Inflammatory macrophage treated with lipopolysaccharide for 4 hours (primary cell): ENCODE measurements at regions not wholly inside any gene's neighbourhood (a gene's known extent, or its start where the extent isn't known, plus 50 kb on each side); places are given as distances from the start of the nearest gene placed in this dataset.

Experiments
- DNase-seq: peaks from one replicate; pipeline ENCODE4 v3.0.0-alpha.2; 2020

GRCh38 chr6:104572901-104573300 is 286.8 kb downstream of the HACE1 start:
- no peak for DNase-seq

DNA sequence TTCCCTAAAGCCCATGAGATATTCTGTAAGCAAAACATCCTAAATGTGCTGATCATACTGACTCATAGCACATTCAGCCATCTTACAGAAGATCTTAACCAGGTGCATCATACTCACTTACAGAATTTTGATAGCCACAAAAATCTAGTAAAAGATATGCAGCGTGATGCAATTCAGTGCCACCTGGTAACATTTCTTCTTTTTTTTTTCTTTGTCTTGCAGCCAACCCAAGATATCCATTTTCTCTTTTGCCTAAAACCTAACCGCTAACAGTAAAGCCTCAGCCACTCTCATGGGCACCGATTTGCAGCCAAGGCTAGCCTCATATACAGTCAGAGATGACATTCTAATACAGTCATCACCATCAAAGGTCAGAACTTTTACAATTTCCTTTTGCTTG is 293.3 kb downstream of the HACE1 start:
- DNase-seq = no peak

DNA sequence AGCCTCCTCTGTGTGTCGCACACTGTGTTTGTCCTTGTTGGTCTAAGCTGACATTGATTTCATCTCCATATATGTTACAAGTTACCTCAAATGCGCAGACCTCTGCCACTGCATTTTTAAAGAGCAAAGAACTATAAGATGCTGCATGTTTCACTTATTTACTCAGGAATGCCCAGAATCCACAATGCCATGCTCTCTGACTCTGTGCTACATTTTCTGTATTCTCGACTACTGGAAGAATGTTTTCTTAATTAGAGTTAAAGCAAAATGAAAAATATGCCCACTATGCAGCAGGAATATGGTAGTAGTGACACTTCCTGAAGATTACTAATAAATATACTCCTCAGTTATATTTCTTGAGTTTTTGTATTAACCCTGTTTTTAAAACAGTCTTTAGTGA is 296.4 kb downstream of the HACE1 start:
- no peak for DNase-seq

GRCh38 chr6:104559435-104560202 is 300.1 kb downstream of the HACE1 start:
- DNase-seq = no peak

DNA sequence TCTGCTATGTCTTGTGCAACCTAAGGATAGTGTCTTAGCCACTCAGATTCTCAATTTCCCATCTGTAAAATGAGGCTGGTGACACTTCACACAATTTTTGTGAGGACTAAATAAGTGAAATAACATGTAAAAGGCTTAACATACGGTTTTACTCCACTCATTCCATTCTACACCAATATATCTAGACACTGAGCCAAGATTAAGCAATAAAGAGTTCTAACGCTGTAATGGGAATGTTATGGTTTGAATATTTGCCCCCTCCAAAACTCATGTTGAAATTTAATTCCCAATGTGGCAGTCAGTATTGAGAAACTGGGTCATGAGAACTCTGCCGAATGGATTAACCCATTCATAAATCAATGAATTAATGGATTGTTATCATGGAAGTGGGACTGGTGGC is 301.0 kb downstream of the HACE1 start:
- DNase-seq = no peak

DNA sequence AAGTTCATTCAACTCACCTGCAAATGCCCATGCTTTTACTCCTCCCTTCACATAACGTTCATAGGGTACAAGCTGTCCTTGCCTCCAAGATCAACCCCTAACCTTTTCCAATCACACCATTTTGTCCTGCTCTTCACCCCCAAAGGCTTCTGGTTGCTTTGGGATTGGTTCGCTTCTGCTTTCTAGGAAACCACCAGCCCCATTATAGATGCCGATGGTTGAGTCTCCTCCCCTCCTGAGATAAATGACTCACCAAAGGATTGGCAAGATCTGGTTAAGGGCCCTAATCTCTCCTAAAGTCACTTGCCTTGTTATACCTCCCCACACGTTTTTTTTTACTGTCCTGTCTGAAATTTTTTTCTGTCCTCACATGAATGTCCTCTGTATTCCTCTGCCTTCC is 311.4 kb downstream of the HACE1 start:
- no peak for DNase-seq

DNA sequence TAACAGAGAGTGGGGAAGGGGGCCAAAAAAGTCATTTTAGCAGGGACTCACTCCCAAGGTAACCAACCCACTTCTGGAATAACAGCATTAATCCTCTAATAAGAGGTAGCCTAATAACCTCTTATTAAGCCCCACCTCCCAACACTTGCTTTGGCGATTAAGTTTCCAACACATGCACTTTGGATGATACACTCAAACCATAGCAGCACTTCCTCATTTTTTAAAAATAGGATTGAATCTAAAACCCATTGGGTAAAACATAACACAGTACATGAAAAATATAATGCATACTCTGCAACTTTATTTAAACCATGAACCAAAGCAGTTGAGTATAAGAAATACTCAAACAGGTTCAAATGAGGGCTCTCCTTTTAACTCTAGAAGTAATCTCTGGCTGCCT is 318.3 kb downstream of the HACE1 start:
- DNase-seq = no peak

DNA sequence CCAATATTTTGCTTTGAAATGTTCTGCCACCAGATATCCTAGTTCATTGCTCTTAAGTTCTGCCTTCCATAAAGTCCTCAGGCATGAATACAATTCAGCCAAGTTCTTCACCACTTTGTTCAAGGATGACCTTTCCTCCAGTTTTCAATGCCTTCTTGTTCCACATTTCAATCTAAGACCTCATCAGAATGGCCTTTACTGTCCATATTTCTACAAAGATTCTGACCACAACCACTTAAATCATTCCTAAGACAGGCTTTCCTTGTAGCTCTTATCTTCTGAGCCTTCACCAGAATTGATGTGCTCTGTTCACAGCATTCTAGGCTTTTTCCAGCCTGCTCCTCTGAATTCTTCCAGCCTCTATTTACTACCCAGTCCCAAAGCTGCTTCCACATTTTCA is 319.0 kb downstream of the HACE1 start:
- DNase-seq = no peak

- DNase-seq = no peak
Observed at GRCh38 chr6:104539173-104539572, 320.5 kb downstream of the HACE1 start.

GRCh38 chr6:104537872-104538271 is 321.8 kb downstream of the HACE1 start:
- no peak for DNase-seq

GRCh38 chr6:104537180-104537579 is 322.5 kb downstream of the HACE1 start:
- no peak for DNase-seq

DNA sequence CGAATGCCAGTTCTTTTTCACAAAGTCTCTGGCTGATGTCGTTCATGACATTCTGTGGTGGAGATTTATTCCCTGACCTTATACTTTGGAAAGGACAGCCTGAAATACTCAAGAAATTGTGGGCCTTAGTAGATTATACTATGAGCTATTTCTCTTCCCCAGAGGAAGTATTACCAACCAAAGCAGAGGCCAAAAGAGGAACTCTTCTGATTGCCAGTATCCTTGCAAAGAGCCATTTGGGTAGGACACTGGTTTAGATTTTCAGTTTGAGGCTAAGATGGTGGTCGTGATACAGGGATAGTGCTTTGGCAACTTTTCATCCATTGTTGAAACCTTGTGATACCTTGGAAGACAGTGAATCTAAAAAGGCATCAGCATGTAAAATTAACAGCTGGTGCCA is 327.3 kb downstream of the HACE1 start:
- DNase-seq = no peak

- peak; percentile 16 for DNase-seq
Observed at GRCh38 chr6:104531646-104532045, 328.1 kb downstream of the HACE1 start.

DNA sequence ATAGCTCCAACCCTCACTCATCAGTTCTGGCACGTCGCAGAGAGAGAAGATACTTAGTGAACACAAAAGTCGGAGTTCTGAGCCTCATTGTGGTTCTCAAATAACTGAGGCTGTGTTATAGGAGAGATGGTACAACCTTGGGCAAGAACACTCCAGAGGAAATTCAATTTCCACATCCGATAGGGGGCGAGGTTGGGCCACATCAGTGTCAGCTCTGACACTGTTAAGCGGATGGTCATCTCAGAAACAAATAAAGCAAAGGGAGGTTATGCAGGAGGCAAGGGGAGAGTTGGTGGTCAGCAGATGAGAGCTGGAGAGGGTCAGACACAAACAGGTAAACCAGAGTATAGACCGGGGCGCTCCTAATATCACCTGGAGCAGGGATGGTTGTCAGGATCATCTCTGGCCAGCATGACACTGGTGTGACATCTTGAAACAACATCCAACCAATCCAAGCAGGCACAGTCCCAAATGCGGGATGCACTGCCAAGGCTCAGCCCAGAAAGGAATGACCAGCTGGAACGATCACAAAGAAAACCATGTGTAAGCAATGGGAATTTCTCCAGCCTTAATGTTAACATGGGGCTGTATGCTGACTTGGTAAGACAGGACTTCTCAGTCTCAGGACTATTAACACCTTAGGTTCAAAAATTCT is 331.8 kb downstream of the HACE1 start:
- no peak for DNase-seq

- no peak for DNase-seq
Observed at GRCh38 chr6:104527311-104527710, 332.4 kb downstream of the HACE1 start.

- no peak for DNase-seq
Observed at GRCh38 chr6:104526376-104526775, 333.3 kb downstream of the HACE1 start.

DNA sequence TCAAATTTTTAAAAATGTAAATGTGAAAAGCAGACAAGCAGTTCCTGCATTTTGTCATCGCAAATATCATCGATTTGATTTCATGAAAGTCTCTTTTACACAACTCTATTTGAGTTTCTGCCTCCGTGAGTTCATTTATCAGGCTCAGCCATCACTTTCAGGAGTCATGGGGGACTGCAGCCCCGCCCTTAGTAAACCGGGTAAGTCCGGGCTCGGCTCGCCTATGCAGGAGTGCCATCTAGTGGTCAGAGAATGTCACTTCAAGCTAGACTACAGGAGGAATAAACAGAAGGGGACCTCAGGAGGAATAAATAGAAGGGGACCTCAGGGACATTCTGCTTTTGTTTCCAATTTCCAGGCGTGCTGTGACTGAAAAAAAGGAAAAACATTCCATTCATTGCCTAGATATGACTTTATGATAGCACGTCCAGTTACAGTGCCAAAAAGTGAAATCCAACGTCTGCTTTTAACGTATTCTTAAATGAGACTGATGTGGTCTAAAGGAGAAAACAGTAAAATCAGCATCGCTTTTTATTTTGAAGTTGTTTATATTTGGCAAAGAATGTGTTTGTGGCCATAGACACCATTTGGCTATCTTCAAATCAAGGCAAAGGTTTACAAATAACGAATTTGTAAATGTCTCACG is 333.9 kb downstream of the HACE1 start:
- peak; percentile 80 for DNase-seq

DNA sequence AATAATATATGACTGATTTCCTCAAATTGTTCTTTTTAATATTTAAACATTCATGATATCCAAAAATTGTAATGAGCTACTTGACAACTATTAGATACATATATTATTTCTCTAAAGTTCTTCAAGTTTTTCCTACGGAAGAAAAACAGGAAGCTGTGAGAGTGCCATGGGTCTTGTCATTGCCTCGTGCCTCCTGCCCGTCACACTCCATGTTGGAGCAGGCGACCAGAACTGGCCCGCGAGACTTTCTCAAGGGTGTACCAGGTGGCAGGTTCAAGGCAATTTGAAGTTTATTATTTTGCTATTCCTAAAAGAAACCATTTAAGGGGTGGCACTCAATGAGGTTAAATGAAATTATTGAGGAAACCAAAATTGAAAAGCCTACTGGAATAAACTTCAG is 337.2 kb downstream of the HACE1 start:
- peak; percentile 40 for DNase-seq

- DNase-seq = no peak
Observed at GRCh38 chr6:104521176-104521575, 338.5 kb downstream of the HACE1 start.

DNA sequence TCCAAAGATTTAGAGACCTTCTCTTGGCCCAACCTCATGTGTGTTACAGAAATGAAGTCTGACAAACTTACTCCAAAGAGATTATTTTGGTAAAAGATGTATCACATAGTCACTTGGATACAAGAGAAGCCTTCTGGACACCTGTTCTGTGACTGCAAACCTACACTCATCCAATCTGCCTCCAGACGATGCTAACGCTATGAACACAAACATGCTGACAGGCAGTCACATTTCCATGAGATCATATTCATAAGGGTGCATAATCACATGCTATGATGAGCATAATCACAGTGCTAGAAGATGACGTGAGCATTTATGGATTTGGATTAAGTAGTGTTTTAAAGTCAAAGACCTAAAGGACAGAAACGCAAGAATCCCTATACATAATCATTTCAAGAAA is 340.2 kb downstream of the HACE1 start:
- DNase-seq = no peak

GRCh38 chr6:104509355-104509754 is 350.4 kb downstream of the HACE1 start:
- no peak for DNase-seq

DNA sequence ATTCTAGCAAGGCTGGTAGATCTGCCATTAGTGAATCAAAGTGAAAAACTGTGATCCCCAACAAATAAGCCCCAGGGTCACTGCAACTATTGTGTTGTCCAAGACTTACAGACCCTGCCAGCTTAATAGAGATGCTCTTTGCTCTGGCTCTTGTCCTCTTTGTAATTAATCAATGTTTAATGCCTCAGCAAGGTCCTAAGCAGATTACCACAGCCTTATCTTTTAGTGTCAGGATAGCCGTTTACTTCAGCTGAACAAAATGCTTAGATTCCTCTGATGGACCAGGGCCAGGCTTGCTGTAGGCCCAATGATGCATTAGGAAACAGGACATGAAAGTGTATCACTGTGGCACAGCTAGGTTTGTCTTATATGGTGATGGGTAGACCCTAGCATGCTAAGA is 353.3 kb downstream of the HACE1 start:
- no peak for DNase-seq

GRCh38 chr6:104505838-104506237 is 353.9 kb downstream of the HACE1 start:
- DNase-seq = no peak

GRCh38 chr6:104500265-104500664 is 359.5 kb downstream of the HACE1 start:
- no peak for DNase-seq
